Epithelial cell of proximal tubule (primary cell): ENCODE measurements at regions not wholly inside any gene's neighbourhood (a gene's known extent, or its start where the extent isn't known, plus 50 kb on each side); places are given as distances from the start of the nearest gene placed in this dataset.

Experiments used
- DNase-seq: peaks from one replicate; pipeline ENCODE4 v3.0.0-alpha.2; 2011; ENCODE audit warnings: low read depth
- H3K4me3 ChIP-seq: 2 replicates; pipeline ENCODE4 v1.5.1; 2011; ENCODE audit warnings: low read depth, mild to moderate bottlenecking, low read length
- CTCF ChIP-seq: conservative IDR thresholded peaks from 2 replicates; pipeline ENCODE4 v1.5.1; 2012; ENCODE audit warnings: low read depth, mild to moderate bottlenecking, low read length

GRCh38 chr4:110289601-110290100 lies 91.2 kb upstream of the ELOVL6 start:
- TF ChIP-seq CTCF, result no peak
- DNase-seq, result no peak
- H3K4me3 ChIP-seq, result no peak overlapping the region

- no peak overlapping the region for H3K4me3 ChIP-seq
- no peak for TF ChIP-seq CTCF
- peak; percentile 13 for DNase-seq
Measured at GRCh38 chr4:110287130-110287529, 88.7 kb upstream of the ELOVL6 start.

- TF ChIP-seq CTCF, result no peak
- no peak overlapping the region for H3K4me3 ChIP-seq
- no peak for DNase-seq
Measured at GRCh38 chr4:110278127-110278526, 79.7 kb upstream of the ELOVL6 start.

GRCh38 chr4:110275871-110276270 lies 77.5 kb upstream of the ELOVL6 start:
- no peak for TF ChIP-seq CTCF
- no peak overlapping the region for H3K4me3 ChIP-seq
- DNase-seq, result no peak

GRCh38 chr4:110271986-110272385 lies 73.6 kb upstream of the ELOVL6 start:
- no peak for TF ChIP-seq CTCF
- DNase-seq, result no peak
- H3K4me3 ChIP-seq, result no peak overlapping the region

GRCh38 chr4:110270492-110271197 lies 72.2 kb upstream of the ELOVL6 start:
- DNase-seq, result no peak

More at GRCh38 chr4:110270492-110271197, 72.2 kb upstream of the ELOVL6 start:
- no peak overlapping the region for H3K4me3 ChIP-seq
- TF ChIP-seq CTCF, result no peak
